ENCODE measurements at regions not wholly inside any gene's neighbourhood (a gene's known extent, or its start where the extent isn't known, plus 50 kb on each side); places are given as distances from the start of the nearest gene placed in this dataset.

GRCh38 chr22:47626428-47627390, 864.3 kb downstream of the TBC1D22A start:
- H3K4me3 Mint-ChIP-seq: no peak overlapping the region
- H3K36me3 Mint-ChIP-seq (ENCODE audit: low read depth): peaks cover 7% of the 10 kb centered on the region
- TF ChIP-seq CTCF (IDR thresholded peaks at IDR 0.05): no peak
- H3K27ac Mint-ChIP-seq: no peak overlapping the region
- H3K4me1 Mint-ChIP-seq (ENCODE audit: low read depth): no peaks in the 10 kb centered on the region
- peaks cover 68% of the 10 kb centered on the region for H3K9me3 Mint-ChIP-seq
- H3K27me3 Mint-ChIP-seq (ENCODE audit: insufficient read depth): peaks cover 3% of the 10 kb centered on the region; the same call in 1 of the 2 replicates
- no peak for DNase-seq

GRCh38 chr22:47625531-47626427, 863.3 kb downstream of the TBC1D22A start:
- no peak for TF ChIP-seq CTCF (IDR thresholded peaks at IDR 0.05)
- Mint-ChIP-seq H3K9me3 (peaks cover 68% of the 10 kb centered on the region), H3K27me3 (ENCODE audit: insufficient read depth) (peaks cover 2% of the 10 kb centered on the region; the same call in 1 of the 2 replicates), H3K36me3 (ENCODE audit: low read depth) (peaks cover 5% of the 10 kb centered on the region), H3K27ac (no peak overlapping the region), H3K4me3 (no peak overlapping the region), H3K4me1 (ENCODE audit: low read depth) (no peaks in the 10 kb centered on the region)
- DNase-seq: no peak

GRCh38 chr22:47625013-47625385, 862.5 kb downstream of the TBC1D22A start:
- DNase-seq: no peak
- peaks cover 5% of the 10 kb centered on the region for H3K36me3 Mint-ChIP-seq (ENCODE audit: low read depth)
- H3K4me1 Mint-ChIP-seq (ENCODE audit: low read depth): no peaks in the 10 kb centered on the region
- no peak overlapping the region for H3K27ac Mint-ChIP-seq
- H3K9me3 Mint-ChIP-seq: peaks cover 71% of the 10 kb centered on the region
- no peak overlapping the region for H3K4me3 Mint-ChIP-seq
- H3K27me3 Mint-ChIP-seq (ENCODE audit: insufficient read depth): no peaks in the 10 kb centered on the region; the same call in 1 of the 2 replicates
- TF ChIP-seq CTCF (IDR thresholded peaks at IDR 0.05): no peak

- no peak for DNase-seq
- TF ChIP-seq CTCF (IDR thresholded peaks at IDR 0.05): no peak
- H3K4me3 Mint-ChIP-seq: no peak overlapping the region
- H3K9me3 Mint-ChIP-seq: peaks cover 66% of the 10 kb centered on the region
- no peaks in the 10 kb centered on the region; the same call in 1 of the 2 replicates for H3K27me3 Mint-ChIP-seq (ENCODE audit: insufficient read depth)
- peaks cover 5% of the 10 kb centered on the region for H3K36me3 Mint-ChIP-seq (ENCODE audit: low read depth)
- H3K4me1 Mint-ChIP-seq (ENCODE audit: low read depth): no peaks in the 10 kb centered on the region
- H3K27ac Mint-ChIP-seq: no peak overlapping the region
Measured at GRCh38 chr22:47624252-47625012, 862.0 kb downstream of the TBC1D22A start.

- H3K4me1 Mint-ChIP-seq (ENCODE audit: low read depth): no peaks in the 10 kb centered on the region
- no peak overlapping the region for H3K27ac Mint-ChIP-seq
- H3K4me3 Mint-ChIP-seq: no peak overlapping the region
- no peak for TF ChIP-seq CTCF (IDR thresholded peaks at IDR 0.05)
- DNase-seq: no peak
- H3K36me3 Mint-ChIP-seq (ENCODE audit: low read depth): peaks cover 5% of the 10 kb centered on the region
- H3K27me3 Mint-ChIP-seq (ENCODE audit: insufficient read depth): no peaks in the 10 kb centered on the region; the same call in 1 of the 2 replicates
- H3K9me3 Mint-ChIP-seq: peaks cover 69% of the 10 kb centered on the region
Measured at GRCh38 chr22:47623763-47624148, 861.3 kb downstream of the TBC1D22A start.
